Activated T-cell treated with anti-CD3 and anti-CD28 coated beads, Interleukin-2, amount 50 U/mL, for 24 hours (primary cell): ENCODE measurements at regions not wholly inside any gene's neighbourhood (a gene's known extent, or its start where the extent isn't known, plus 50 kb on each side); places are given as distances from the start of the nearest gene placed in this dataset.

Experiments
- DNase-seq: peaks from one replicate; pipeline ENCODE4 v3.0.0-alpha.2; 2020
- H3K27ac Mint-ChIP-seq: 2 replicates; pipeline ENCODE4 v1.8.0; 2020; ENCODE audit warnings: mild to moderate bottlenecking, mixed read lengths
- H3K27me3 Mint-ChIP-seq: 2 replicates; pipeline ENCODE4 v1.8.0; 2020; ENCODE audit warnings: mixed read lengths
- H3K36me3 Mint-ChIP-seq: 2 replicates; pipeline ENCODE4 v1.8.0; 2020; ENCODE audit warnings: low read depth, mixed read lengths
- H3K4me1 Mint-ChIP-seq: 2 replicates; pipeline ENCODE4 v1.8.0; 2020; ENCODE audit warnings: low read depth, mixed read lengths
- H3K4me3 Mint-ChIP-seq: 2 replicates; pipeline ENCODE4 v1.8.0; 2020; ENCODE audit warnings: mild to moderate bottlenecking, moderate library complexity, mixed read lengths
- H3K9me3 Mint-ChIP-seq: 2 replicates; pipeline ENCODE4 v1.8.0; 2020; ENCODE audit warnings: mixed read lengths

DNA sequence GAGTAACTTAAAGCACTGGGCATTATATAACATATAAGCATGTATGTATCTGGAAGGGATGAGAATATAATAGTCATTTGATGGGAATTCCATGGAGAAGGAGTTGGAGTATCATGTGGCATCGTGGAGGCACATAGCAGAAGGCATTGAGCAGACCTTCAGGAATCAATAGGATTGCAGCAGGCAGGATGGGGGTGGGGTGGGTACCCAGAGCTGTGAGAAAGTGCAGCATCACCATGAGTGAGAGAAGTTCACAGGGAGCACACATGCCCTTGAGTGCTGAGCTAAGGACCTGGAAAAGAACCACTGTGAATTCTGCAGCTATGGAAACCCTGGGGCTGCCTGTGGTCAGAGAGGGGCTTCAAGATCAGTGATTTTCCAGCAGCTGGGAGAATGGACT lies 57.3 kb downstream of the MED10 start:
- no peak for DNase-seq
- Mint-ChIP-seq H3K4me3 (no peak overlapping the region), H3K27ac (no peak overlapping the region)

GRCh38 chr5:6319116-6319515 lies 59.2 kb downstream of the MED10 start:
- H3K27me3 Mint-ChIP-seq = no peaks in the 10 kb centered on the region
- H3K27ac Mint-ChIP-seq = no peak overlapping the region
- no peaks in the 10 kb centered on the region for H3K36me3 Mint-ChIP-seq
- H3K4me1 Mint-ChIP-seq = no peaks in the 10 kb centered on the region
- no peak overlapping the region for H3K4me3 Mint-ChIP-seq
- no peak for DNase-seq
- no peaks in the 10 kb centered on the region for H3K9me3 Mint-ChIP-seq

More for the DNA sequence above, 57.3 kb downstream of the MED10 start:
- no peaks in the 10 kb centered on the region for H3K4me1 Mint-ChIP-seq
- no peaks in the 10 kb centered on the region for H3K27me3 Mint-ChIP-seq
- H3K36me3 Mint-ChIP-seq = no peaks in the 10 kb centered on the region
- no peaks in the 10 kb centered on the region for H3K9me3 Mint-ChIP-seq

DNA sequence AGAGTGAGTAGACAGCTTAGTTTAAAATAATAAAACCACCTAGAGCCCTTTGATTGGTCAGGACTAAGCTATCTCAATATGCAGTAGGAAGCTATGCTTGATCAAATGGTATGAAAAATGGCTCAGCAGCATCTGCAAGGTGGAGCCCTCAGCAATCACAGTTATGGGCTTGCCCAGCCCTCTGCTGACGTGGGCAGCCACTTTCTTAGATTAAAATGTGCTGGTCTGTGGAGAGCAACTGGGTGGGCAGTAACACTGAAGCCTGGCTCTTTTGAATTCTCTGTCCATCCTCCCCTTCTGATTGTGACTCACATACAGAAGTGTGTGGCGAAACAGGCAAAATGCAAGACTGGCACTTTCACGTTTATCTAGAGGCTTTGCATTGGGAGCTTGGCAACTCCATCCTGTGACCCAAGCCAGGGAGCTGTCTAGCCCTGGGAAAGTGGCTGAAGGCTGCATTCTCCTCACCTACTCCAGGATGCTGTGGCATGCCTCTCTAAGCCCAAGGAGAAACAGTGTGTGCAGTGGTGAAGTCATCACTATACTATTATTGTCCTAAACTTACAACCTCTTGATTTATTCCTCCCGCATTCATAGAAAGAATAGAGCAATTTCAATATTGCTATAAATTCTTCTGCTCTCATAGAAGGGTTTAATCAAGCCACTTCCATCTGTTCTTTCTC lies 61.1 kb downstream of the MED10 start:
- Mint-ChIP-seq H3K4me1 (no peaks in the 10 kb centered on the region), H3K9me3 (no peaks in the 10 kb centered on the region), H3K27ac (no peak overlapping the region), H3K36me3 (no peaks in the 10 kb centered on the region), H3K4me3 (no peak overlapping the region), H3K27me3 (no peaks in the 10 kb centered on the region)
- DNase-seq = no peak

DNA sequence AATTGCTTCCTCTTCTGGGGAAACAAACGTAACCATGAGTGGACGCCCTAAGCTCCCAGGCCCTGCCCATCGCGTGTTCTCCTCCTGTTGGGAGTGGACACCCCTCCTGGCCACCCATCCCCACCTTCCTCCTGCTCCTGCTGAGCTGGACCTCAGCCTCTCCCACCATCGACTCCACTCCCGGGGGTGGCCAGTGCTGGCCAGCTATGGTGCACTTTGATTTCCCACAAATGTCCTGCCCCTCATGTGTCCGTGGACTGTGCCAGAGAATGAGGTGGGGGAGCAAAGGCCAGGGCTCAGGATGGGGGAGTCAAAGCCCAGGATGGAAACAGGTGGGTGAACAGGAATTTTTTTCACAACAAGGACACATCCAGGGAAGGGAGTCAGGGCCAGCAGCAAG lies 62.8 kb downstream of the MED10 start:
- Mint-ChIP-seq H3K4me3 (no peak overlapping the region), H3K4me1 (no peaks in the 10 kb centered on the region), H3K36me3 (no peaks in the 10 kb centered on the region), H3K27ac (no peak overlapping the region), H3K9me3 (no peaks in the 10 kb centered on the region), H3K27me3 (no peaks in the 10 kb centered on the region)
- DNase-seq = no peak

- DNase-seq = no peak
- Mint-ChIP-seq H3K36me3 (no peaks in the 10 kb centered on the region), H3K27ac (no peak overlapping the region), H3K9me3 (no peaks in the 10 kb centered on the region), H3K4me3 (no peak overlapping the region), H3K4me1 (no peaks in the 10 kb centered on the region), H3K27me3 (no peaks in the 10 kb centered on the region)
These were observed 66.5 kb downstream of the MED10 start for GRCh38 chr5:6311568-6312501.

DNA sequence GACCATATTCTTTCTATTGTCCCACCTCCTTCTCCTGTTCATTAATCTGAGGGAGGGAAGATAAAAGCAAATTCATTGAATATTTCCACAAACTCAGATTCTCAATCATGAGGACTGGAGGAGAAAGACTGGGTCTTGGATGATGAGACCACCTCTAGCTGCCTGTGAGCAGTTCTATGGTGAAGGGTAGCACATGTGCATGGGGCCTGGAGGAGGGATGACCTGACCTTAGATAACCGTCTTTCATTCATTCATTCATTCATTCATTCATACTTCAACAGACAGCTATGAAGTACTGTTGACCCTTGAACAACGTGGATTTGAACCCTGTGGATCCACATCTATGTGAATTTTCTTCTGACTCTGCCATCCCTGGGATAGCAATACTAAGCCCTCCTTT lies 68.4 kb downstream of the MED10 start:
- no peak overlapping the region for H3K27ac Mint-ChIP-seq
- no peaks in the 10 kb centered on the region for H3K9me3 Mint-ChIP-seq
- no peak overlapping the region for H3K4me3 Mint-ChIP-seq
- H3K4me1 Mint-ChIP-seq = no peaks in the 10 kb centered on the region
- H3K27me3 Mint-ChIP-seq = peaks cover 3% of the 10 kb centered on the region
- DNase-seq = no peak
- no peaks in the 10 kb centered on the region for H3K36me3 Mint-ChIP-seq

GRCh38 chr5:6308683-6309082 lies 69.7 kb downstream of the MED10 start:
- no peak overlapping the region for H3K27ac Mint-ChIP-seq
- H3K36me3 Mint-ChIP-seq = no peaks in the 10 kb centered on the region
- H3K9me3 Mint-ChIP-seq = no peaks in the 10 kb centered on the region
- H3K4me1 Mint-ChIP-seq = no peaks in the 10 kb centered on the region
- no peak for DNase-seq
- no peak overlapping the region for H3K4me3 Mint-ChIP-seq
- H3K27me3 Mint-ChIP-seq = peaks cover 7% of the 10 kb centered on the region

DNA sequence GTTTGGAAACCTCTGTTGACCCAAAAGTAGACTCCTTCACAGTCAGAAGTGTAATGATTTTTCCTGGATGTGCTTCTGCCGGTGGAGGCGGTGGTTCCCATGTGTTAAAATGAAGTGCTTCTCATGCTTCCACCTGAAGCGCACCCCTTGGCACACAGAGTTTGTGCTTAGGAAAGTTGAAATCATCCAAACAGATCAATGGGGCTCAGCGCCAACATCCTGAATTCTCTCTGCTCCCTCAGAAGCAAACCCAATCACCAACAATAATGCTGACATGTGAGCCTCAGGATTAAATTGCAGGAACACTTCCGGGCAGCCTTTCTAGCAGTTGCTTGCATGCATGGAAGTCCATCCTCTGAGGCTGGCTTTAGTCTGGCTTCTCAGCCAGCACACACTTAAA lies 71.0 kb downstream of the MED10 start:
- Mint-ChIP-seq H3K4me1 (no peaks in the 10 kb centered on the region), H3K9me3 (no peaks in the 10 kb centered on the region), H3K4me3 (no peak overlapping the region), H3K36me3 (no peaks in the 10 kb centered on the region), H3K27me3 (peaks cover 16% of the 10 kb centered on the region), H3K27ac (no peak overlapping the region)
- DNase-seq = no peak

- Mint-ChIP-seq H3K36me3 (no peaks in the 10 kb centered on the region), H3K4me3 (no peak overlapping the region), H3K27me3 (peaks cover 28% of the 10 kb centered on the region), H3K9me3 (no peaks in the 10 kb centered on the region), H3K27ac (no peak overlapping the region), H3K4me1 (no peaks in the 10 kb centered on the region)
- DNase-seq = no peak
These were observed 72.5 kb downstream of the MED10 start for GRCh38 chr5:6305853-6306252.

GRCh38 chr5:6302684-6303083 lies 75.7 kb downstream of the MED10 start:
- no peak for DNase-seq

DNA sequence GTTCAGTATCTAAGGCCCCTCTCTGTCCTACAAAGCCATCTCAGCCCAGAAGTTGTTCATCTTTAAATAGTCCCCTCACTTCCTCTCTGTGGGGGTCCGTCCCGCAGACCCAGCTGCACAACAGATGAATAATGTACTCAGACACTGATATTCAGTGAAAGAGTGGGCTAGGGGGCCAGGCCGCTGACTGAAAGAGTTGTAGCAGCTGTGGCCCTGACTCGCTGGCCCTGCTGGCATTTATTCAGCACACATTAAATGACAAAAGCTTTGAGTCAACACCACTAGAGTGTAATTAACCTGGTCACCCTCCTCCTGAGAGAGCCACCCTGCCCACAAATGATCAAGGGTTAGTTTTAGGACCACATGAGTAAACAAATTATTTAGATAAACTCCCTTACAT lies 76.3 kb downstream of the MED10 start:
- Mint-ChIP-seq H3K4me3 (no peak overlapping the region), H3K27ac (no peak overlapping the region), H3K36me3 (no peaks in the 10 kb centered on the region), H3K27me3 (peaks cover 32% of the 10 kb centered on the region), H3K4me1 (no peaks in the 10 kb centered on the region), H3K9me3 (no peaks in the 10 kb centered on the region)
- no peak for DNase-seq

More at GRCh38 chr5:6302684-6303083, 75.7 kb downstream of the MED10 start:
- peaks cover 32% of the 10 kb centered on the region for H3K27me3 Mint-ChIP-seq
- H3K9me3 Mint-ChIP-seq = no peaks in the 10 kb centered on the region
- H3K36me3 Mint-ChIP-seq = no peaks in the 10 kb centered on the region
- H3K27ac Mint-ChIP-seq = no peak overlapping the region
- no peaks in the 10 kb centered on the region for H3K4me1 Mint-ChIP-seq
- H3K4me3 Mint-ChIP-seq = no peak overlapping the region

- Mint-ChIP-seq H3K9me3 (no peaks in the 10 kb centered on the region), H3K27me3 (peaks cover 14% of the 10 kb centered on the region), H3K36me3 (no peaks in the 10 kb centered on the region), H3K4me1 (no peaks in the 10 kb centered on the region), H3K4me3 (no peak overlapping the region), H3K27ac (no peak overlapping the region)
- no peak for DNase-seq
These were observed 81.8 kb downstream of the MED10 start for GRCh38 chr5:6296524-6296923.

GRCh38 chr5:6291961-6292360 lies 86.4 kb downstream of the MED10 start:
- Mint-ChIP-seq H3K27ac (no peak overlapping the region), H3K36me3 (no peaks in the 10 kb centered on the region), H3K4me1 (no peaks in the 10 kb centered on the region), H3K27me3 (peaks cover 3% of the 10 kb centered on the region), H3K4me3 (no peak overlapping the region), H3K9me3 (no peaks in the 10 kb centered on the region)
- DNase-seq = no peak

DNA sequence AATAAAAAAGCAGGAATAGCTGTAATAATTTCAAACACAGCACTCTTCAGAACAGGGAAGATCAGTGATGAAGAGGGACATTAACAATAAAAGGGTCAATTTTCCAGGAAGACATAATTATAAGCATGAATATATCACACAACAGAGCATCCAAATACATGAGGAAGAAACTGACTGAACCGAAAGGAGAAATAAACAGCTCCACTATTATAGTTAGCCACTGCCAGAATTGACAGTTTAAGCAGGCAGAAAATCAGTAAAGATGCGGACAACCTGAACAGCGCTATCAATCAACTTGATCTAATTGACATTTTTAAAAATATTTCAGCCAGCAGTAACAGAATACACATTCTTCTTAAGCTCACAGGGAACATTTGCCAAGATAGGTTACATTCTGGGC lies 89.1 kb downstream of the MED10 start:
- H3K36me3 Mint-ChIP-seq = no peaks in the 10 kb centered on the region
- H3K27ac Mint-ChIP-seq = no peak overlapping the region
- H3K4me3 Mint-ChIP-seq = no peak overlapping the region
- no peaks in the 10 kb centered on the region for H3K27me3 Mint-ChIP-seq
- no peaks in the 10 kb centered on the region for H3K9me3 Mint-ChIP-seq
- H3K4me1 Mint-ChIP-seq = no peaks in the 10 kb centered on the region
- no peak for DNase-seq

DNA sequence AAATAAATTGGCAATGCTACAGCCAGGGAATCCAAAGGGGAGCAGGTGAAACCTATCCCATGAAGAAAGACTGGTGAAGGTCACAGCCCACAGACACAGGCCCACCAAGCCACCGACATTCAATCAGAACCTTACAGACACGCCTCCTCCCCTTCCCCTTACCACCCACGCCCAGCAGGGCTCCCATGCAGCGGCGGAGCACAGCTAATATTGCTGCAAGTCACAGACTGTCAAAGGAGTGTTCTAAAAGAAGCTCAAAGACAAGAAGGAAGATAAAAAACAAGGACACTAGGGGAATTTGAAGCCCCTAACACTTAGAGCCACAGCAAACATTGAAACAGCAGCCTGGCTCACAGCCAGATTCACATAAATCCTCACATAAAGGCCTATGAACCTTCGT lies 91.2 kb downstream of the MED10 start:
- Mint-ChIP-seq H3K36me3 (no peaks in the 10 kb centered on the region), H3K27ac (no peak overlapping the region), H3K9me3 (no peaks in the 10 kb centered on the region), H3K27me3 (peaks cover 6% of the 10 kb centered on the region), H3K4me3 (no peak overlapping the region), H3K4me1 (no peaks in the 10 kb centered on the region)
- no peak for DNase-seq
